ENCODE measurements at regions not wholly inside any gene's neighbourhood (a gene's known extent, or its start where the extent isn't known, plus 50 kb on each side); places are given as distances from the start of the nearest gene placed in this dataset.

DNA sequence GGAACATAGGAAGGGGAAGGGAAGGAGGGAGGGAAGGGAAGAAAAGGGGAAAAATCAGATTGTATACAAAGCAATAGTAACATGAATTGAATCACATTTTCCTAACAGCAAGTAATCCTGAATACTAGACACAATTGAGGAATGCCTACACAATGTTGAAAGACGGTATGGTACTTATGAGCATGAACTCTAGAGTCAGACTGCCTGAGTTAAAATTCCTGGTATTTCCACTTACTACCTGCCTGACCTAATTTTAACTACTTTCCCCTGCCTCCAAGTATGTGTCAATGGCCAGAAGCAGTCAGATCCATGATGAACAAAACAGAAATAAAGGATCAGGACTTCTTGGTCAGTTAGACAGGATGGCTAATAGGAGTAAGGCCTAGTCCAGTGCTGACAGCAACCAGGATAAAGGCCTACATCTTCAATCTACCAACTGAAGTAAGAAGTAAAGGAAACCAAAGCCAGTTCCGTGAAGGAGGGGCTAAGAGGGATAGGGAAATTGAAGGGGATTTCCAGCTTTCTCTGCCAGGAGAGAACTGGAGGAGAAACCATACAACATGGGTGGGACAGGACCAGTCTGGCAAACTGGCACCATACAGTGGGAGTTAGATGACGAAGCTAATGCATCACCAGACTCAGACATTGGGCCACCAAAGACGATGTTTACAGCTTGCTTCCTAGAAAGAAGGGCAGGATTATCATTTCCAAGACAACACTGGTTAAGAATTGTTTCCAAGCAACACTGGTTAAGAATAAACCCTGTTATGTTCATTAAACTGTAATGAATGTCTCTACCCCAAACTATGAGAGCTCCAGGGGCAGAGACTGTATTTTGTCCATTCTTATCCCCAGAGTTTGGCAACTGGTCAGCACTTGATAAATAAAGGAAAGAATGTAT is 151.6 kb upstream of the UBE2E2 start:
- TF ChIP-seq ELF4 (CRISPR knock-in tag; IDR thresholded peaks at IDR 0.05; ENCODE audit: low read depth) (no peak), FOXJ3 (CRISPR knock-in tag; IDR thresholded peaks at IDR 0.05; ENCODE audit: borderline replicate concordance) (no peak), ZBTB21 (CRISPR knock-in tag; IDR thresholded peaks at IDR 0.05; ENCODE audit: borderline replicate concordance) (no peak), ZNF423 (CRISPR knock-in tag; IDR thresholded peaks at IDR 0.05) (no peak), NR2C2 (CRISPR knock-in tag; IDR thresholded peaks at IDR 0.05) (no peak)
- TF ChIP-seq, protein P1, sequence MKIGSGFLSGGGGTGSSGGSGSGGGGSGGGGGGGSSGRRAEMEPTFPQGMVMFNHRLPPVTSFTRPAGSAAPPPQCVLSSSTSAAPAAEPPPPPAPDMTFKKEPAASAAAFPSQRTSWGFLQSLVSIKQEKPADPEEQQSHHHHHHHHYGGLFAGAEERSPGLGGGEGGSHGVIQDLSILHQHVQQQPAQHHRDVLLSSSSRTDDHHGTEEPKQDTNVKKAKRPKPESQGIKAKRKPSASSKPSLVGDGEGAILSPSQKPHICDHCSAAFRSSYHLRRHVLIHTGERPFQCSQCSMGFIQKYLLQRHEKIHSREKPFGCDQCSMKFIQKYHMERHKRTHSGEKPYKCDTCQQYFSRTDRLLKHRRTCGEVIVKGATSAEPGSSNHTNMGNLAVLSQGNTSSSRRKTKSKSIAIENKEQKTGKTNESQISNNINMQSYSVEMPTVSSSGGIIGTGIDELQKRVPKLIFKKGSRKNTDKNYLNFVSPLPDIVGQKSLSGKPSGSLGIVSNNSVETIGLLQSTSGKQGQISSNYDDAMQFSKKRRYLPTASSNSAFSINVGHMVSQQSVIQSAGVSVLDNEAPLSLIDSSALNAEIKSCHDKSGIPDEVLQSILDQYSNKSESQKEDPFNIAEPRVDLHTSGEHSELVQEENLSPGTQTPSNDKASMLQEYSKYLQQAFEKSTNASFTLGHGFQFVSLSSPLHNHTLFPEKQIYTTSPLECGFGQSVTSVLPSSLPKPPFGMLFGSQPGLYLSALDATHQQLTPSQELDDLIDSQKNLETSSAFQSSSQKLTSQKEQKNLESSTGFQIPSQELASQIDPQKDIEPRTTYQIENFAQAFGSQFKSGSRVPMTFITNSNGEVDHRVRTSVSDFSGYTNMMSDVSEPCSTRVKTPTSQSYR (CRISPR knock-in tag; IDR thresholded peaks at IDR 0.05): no peak
- TF ChIP-seq, protein P2, sequence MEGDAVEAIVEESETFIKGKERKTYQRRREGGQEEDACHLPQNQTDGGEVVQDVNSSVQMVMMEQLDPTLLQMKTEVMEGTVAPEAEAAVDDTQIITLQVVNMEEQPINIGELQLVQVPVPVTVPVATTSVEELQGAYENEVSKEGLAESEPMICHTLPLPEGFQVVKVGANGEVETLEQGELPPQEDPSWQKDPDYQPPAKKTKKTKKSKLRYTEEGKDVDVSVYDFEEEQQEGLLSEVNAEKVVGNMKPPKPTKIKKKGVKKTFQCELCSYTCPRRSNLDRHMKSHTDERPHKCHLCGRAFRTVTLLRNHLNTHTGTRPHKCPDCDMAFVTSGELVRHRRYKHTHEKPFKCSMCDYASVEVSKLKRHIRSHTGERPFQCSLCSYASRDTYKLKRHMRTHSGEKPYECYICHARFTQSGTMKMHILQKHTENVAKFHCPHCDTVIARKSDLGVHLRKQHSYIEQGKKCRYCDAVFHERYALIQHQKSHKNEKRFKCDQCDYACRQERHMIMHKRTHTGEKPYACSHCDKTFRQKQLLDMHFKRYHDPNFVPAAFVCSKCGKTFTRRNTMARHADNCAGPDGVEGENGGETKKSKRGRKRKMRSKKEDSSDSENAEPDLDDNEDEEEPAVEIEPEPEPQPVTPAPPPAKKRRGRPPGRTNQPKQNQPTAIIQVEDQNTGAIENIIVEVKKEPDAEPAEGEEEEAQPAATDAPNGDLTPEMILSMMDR (IDR thresholded peaks at IDR 0.05): no peak
- TF ChIP-seq, protein P3, sequence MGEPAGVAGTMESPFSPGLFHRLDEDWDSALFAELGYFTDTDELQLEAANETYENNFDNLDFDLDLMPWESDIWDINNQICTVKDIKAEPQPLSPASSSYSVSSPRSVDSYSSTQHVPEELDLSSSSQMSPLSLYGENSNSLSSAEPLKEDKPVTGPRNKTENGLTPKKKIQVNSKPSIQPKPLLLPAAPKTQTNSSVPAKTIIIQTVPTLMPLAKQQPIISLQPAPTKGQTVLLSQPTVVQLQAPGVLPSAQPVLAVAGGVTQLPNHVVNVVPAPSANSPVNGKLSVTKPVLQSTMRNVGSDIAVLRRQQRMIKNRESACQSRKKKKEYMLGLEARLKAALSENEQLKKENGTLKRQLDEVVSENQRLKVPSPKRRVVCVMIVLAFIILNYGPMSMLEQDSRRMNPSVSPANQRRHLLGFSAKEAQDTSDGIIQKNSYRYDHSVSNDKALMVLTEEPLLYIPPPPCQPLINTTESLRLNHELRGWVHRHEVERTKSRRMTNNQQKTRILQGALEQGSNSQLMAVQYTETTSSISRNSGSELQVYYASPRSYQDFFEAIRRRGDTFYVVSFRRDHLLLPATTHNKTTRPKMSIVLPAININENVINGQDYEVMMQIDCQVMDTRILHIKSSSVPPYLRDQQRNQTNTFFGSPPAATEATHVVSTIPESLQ (CRISPR knock-in tag; IDR thresholded peaks at IDR 0.05): no peak
- TF ChIP-seq, protein P4, sequence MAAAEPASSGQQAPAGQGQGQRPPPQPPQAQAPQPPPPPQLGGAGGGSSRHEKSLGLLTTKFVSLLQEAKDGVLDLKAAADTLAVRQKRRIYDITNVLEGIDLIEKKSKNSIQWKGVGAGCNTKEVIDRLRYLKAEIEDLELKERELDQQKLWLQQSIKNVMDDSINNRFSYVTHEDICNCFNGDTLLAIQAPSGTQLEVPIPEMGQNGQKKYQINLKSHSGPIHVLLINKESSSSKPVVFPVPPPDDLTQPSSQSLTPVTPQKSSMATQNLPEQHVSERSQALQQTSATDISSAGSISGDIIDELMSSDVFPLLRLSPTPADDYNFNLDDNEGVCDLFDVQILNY (CRISPR knock-in tag; IDR thresholded peaks at IDR 0.05): no peak
- TF ChIP-seq, protein P5, sequence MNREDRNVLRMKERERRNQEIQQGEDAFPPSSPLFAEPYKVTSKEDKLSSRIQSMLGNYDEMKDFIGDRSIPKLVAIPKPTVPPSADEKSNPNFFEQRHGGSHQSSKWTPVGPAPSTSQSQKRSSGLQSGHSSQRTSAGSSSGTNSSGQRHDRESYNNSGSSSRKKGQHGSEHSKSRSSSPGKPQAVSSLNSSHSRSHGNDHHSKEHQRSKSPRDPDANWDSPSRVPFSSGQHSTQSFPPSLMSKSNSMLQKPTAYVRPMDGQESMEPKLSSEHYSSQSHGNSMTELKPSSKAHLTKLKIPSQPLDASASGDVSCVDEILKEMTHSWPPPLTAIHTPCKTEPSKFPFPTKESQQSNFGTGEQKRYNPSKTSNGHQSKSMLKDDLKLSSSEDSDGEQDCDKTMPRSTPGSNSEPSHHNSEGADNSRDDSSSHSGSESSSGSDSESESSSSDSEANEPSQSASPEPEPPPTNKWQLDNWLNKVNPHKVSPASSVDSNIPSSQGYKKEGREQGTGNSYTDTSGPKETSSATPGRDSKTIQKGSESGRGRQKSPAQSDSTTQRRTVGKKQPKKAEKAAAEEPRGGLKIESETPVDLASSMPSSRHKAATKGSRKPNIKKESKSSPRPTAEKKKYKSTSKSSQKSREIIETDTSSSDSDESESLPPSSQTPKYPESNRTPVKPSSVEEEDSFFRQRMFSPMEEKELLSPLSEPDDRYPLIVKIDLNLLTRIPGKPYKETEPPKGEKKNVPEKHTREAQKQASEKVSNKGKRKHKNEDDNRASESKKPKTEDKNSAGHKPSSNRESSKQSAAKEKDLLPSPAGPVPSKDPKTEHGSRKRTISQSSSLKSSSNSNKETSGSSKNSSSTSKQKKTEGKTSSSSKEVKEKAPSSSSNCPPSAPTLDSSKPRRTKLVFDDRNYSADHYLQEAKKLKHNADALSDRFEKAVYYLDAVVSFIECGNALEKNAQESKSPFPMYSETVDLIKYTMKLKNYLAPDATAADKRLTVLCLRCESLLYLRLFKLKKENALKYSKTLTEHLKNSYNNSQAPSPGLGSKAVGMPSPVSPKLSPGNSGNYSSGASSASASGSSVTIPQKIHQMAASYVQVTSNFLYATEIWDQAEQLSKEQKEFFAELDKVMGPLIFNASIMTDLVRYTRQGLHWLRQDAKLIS (CRISPR knock-in tag; IDR thresholded peaks at IDR 0.05; ENCODE audit: borderline replicate concordance): no peak

Measured in WTC11 (cell line).